ENCODE measurements at regions not wholly inside any gene's neighbourhood (a gene's known extent, or its start where the extent isn't known, plus 50 kb on each side); places are given as distances from the start of the nearest gene placed in this dataset.

- no peak for DNase-seq (ENCODE audit: insufficient read length)
- FAIRE-seq, result no peak
- TF ChIP-seq TAF1 (IDR thresholded peaks at IDR 0.05; ENCODE audit: borderline replicate concordance, low read depth, low read length) (no peak), POLR2A (IDR thresholded peaks at IDR 0.05; ENCODE audit: low read depth, low read length) (no peak), POLR2AphosphoS5 (IDR thresholded peaks at IDR 0.05; ENCODE audit: low read depth, low read length) (no peak)
These were observed 80.6 kb upstream of the RTL6 start for GRCh38 chr22:44578516-44579230.

DNA sequence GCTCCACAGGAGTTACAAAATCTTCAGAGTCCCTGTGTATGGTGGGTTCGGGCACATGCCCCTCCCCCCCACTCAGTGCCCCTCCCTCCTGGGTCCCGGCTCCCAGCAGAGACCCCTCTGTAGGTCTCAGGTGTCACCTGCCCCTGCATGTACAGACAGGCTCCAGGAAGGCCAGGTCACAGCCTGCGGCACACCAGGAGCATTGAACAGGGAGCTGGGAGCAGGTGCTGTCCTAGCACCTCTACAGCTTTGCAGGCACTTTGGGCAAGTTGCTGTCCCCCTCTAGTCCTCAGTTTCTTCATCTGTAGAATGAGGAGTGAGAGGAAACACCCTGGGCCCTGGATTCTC is 80.1 kb upstream of the RTL6 start:
- DNase-seq (ENCODE audit: insufficient read length) (no peak), FAIRE-seq (no peak)
- no peak for TF ChIP-seq TAF1 (IDR thresholded peaks at IDR 0.05; ENCODE audit: borderline replicate concordance, low read depth, low read length)
- no peak for TF ChIP-seq POLR2A (IDR thresholded peaks at IDR 0.05; ENCODE audit: low read depth, low read length)
- no peak for TF ChIP-seq POLR2AphosphoS5 (IDR thresholded peaks at IDR 0.05; ENCODE audit: low read depth, low read length)

DNA sequence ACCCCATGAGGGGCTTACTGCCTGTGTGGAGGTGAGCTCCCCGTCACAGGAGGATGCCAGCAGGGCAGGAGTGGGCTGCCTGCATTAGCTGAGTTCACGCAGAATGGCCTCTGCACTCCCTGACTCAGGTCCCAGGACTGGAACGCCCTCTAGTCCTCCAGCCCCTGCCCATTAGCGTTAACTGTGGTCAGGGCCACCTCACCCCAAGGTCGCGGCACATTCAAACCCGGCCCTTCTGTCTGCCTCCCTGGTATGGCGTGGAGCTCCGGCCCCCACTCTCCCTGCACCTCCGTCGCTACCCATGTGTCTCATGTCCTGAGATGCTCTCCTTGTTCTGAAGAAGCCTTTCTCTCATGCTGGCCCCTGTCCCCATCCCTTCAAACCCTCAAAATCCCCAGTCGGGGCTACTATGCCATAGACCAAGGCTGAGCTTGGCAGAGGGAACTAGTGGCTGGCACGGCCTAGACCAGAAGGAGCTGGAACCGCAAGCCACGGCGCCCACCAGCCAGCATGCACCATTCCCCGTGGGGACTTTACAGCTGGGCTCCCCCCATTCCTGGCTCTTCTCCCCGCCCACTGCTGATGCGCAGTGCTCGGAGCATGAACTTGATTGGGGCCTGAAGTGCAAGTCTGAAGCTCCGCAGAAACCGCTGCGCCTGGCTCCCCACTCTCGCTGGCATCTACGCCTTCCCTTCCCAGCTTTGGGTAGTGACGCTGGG is 79.5 kb upstream of the RTL6 start:
- DNase-seq (ENCODE audit: insufficient read length), result no peak
- TF ChIP-seq POLR2AphosphoS5 (IDR thresholded peaks at IDR 0.05; ENCODE audit: low read depth, low read length) (no peak), TAF1 (IDR thresholded peaks at IDR 0.05; ENCODE audit: borderline replicate concordance, low read depth, low read length) (no peak)
- no peak for FAIRE-seq

- TF ChIP-seq POLR2AphosphoS5 (IDR thresholded peaks at IDR 0.05; ENCODE audit: low read depth, low read length) (no peak), TAF1 (IDR thresholded peaks at IDR 0.05; ENCODE audit: borderline replicate concordance, low read depth, low read length) (no peak), POLR2A (IDR thresholded peaks at IDR 0.05; ENCODE audit: low read depth, low read length) (no peak)
- FAIRE-seq (no peak), DNase-seq (ENCODE audit: insufficient read length) (no peak)
These were observed 78.6 kb upstream of the RTL6 start for GRCh38 chr22:44576311-44577260.

DNA sequence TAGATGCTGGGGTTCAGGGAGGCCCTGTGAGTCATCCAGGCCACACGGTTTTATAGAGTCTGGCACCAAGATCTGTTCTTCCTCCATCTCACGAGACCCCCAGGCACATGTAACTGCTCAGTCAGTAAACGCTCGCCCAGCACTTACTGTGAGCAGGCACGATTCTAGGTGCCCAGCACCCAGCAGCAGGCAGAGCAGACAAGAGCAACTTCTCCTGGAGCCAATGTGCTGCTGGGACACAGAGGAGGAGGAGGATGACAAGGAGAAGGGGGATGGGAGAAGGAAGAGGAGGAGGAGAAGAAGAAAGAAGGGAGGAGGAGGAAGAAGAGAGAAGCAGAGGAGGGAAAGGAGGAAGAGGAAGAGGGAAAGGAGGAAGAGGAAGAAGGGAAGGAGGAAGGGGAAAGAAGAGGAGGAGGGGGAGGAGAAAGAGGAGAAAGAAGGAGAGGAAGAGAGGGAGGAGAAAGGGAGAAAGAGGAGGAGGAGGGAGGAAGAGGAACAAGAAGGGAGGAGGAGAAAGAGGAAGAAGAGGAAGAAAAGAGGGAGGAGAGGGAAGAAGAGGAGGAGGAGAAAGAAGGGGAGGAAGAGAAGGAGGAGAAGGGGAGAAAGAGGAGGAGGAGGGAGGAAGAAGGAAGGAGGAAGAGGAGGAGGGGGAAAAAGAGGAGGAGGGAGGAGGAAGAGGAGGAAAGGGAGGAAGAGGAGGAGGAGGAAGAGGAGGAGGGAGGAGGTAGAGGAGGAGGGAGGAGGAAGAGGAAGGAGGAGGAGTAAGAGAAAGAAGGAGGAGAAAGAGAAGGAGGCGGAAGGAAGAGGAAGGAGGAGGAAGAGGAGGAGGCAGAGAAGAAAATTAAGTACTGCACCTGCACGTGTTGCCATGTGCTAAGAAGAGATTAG is 77.6 kb upstream of the RTL6 start:
- DNase-seq (ENCODE audit: insufficient read length), result no peak

DNA sequence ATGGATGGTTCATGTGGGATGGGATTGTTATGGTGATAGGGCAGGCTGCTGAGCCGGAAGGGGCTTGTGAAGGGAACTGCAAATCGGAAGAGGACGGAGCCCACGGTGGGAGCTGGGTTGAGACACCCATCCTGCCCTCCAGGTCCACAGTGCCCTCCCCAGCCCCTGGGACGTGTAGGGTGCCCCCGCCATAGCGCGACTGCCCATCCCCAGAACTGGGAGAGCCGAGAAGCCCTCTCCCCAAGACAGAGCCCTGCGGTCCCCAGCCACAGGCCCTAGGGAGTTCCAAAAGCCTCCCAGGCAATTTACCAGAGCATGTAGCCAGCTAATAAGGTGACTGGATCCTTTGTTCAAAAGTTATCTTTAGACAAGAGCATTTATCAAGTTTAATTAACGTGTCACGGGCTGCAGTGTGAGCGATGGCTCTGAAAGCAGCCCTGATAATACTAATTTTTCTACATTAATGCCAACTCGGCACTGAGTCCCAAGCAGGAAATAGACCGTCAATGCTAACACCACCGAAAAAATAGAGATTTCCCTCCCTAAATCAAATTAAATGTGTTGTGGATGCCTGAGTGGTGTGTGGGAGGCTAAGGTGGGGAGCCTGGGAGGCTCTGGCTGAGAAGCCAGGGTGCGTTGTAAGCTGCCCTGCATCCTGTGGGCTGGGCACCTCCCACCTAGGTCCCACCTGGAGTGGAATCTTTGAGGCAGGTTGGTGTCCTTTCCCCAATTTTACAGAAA is 76.8 kb upstream of the RTL6 start:
- no peak for TF ChIP-seq POLR2A (IDR thresholded peaks at IDR 0.05; ENCODE audit: low read depth, low read length)
- no peak for TF ChIP-seq TAF1 (IDR thresholded peaks at IDR 0.05; ENCODE audit: borderline replicate concordance, low read depth, low read length)
- no peak for TF ChIP-seq POLR2AphosphoS5 (IDR thresholded peaks at IDR 0.05; ENCODE audit: low read depth, low read length)
- FAIRE-seq (no peak), DNase-seq (ENCODE audit: insufficient read length) (no peak)

More for the DNA sequence above, 77.6 kb upstream of the RTL6 start:
- no peak for FAIRE-seq
- TF ChIP-seq POLR2AphosphoS5 (IDR thresholded peaks at IDR 0.05; ENCODE audit: low read depth, low read length), result no peak
- TF ChIP-seq POLR2A (IDR thresholded peaks at IDR 0.05; ENCODE audit: low read depth, low read length), result no peak
- no peak for TF ChIP-seq TAF1 (IDR thresholded peaks at IDR 0.05; ENCODE audit: borderline replicate concordance, low read depth, low read length)

DNA sequence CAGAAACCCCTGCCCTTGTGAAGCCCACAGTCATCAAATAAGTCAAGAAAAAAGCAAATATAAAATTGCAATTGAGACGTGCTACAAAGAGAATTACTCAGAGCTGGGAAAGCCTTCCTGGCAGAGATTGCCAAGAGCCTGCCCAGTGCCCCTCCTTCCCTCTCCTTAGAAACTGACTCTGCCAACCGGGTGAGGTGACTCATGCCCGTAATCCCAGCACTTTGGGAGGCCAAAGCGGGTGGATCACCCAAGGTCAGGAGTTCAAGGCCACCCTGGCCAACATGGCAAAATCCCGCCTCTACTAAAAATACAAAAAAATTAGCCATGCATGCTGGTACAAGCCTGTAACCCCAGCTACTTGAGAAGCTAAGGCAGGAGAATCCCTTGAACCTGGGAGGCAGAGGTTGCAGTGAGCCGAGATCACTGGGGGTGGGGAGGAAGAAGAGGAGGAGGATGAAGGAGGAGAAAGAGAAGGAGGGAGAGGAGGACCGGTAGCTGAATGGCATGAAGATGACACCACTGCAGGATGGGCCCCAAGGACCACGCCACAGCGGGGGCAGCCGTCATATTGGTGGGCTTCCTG is 76.1 kb upstream of the RTL6 start:
- DNase-seq (ENCODE audit: insufficient read length) (no peak), FAIRE-seq (no peak)
- TF ChIP-seq POLR2AphosphoS5 (IDR thresholded peaks at IDR 0.05; ENCODE audit: low read depth, low read length) (no peak), POLR2A (IDR thresholded peaks at IDR 0.05; ENCODE audit: low read depth, low read length) (no peak), TAF1 (IDR thresholded peaks at IDR 0.05; ENCODE audit: borderline replicate concordance, low read depth, low read length) (no peak)

- FAIRE-seq, result no peak
- TF ChIP-seq POLR2A (IDR thresholded peaks at IDR 0.05; ENCODE audit: low read depth, low read length) (no peak), TAF1 (IDR thresholded peaks at IDR 0.05; ENCODE audit: borderline replicate concordance, low read depth, low read length) (no peak), POLR2AphosphoS5 (IDR thresholded peaks at IDR 0.05; ENCODE audit: low read depth, low read length) (no peak)
These were observed 75.4 kb upstream of the RTL6 start for GRCh38 chr22:44573451-44573850.

GRCh38 chr22:44572414-44573207 is 74.6 kb upstream of the RTL6 start:
- DNase-seq (ENCODE audit: insufficient read length), result no peak
- FAIRE-seq, result no peak
- TF ChIP-seq TAF1 (IDR thresholded peaks at IDR 0.05; ENCODE audit: borderline replicate concordance, low read depth, low read length) (no peak), POLR2AphosphoS5 (IDR thresholded peaks at IDR 0.05; ENCODE audit: low read depth, low read length) (no peak), POLR2A (IDR thresholded peaks at IDR 0.05; ENCODE audit: low read depth, low read length) (no peak)

More at GRCh38 chr22:44573451-44573850, 75.4 kb upstream of the RTL6 start:
- no peak for DNase-seq (ENCODE audit: insufficient read length)
